ENCODE measurements at regions not wholly inside any gene's neighbourhood (a gene's known extent, or its start where the extent isn't known, plus 50 kb on each side); places are given as distances from the start of the nearest gene placed in this dataset.
"Not testable (repeated sequence)": the region's sequence is repeated elsewhere in the genome, so short reads cannot be mapped to it uniquely, and the experiment has no call there.

DNA sequence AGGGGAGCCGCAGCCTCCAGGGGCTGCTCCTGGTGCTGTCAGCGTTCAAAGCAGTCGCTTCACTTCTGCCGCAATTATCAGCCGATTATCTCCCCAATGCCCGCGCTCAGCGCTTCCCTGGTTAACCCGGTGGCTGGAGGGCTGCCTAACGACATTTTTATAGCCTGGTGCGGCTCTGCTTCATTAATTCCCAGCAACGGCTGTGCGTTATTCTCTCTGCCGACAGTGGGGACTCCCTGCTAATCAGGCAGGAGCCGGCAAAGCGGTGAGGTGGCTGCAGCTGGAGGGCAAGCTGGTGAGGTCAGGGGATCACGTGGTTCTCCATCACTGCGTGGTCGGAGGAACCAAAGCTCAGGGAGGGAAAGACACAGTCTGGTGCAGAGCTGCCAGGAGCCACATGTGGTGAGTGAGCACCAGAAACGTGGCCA lies 62.9 kb downstream of the GLRX5 start:
- Mint-ChIP-seq H3K4me3 (no peak overlapping the region), H3K36me3 (ENCODE audit: low read depth) (no peaks in the 10 kb centered on the region), H3K27ac (no peak overlapping the region), H3K27me3 (peaks cover 29% of the 10 kb centered on the region), H3K9me3 (no peaks in the 10 kb centered on the region), H3K4me1 (no peaks in the 10 kb centered on the region)
- peak; percentile 44 for ATAC-seq (replicated peaks)

DNA sequence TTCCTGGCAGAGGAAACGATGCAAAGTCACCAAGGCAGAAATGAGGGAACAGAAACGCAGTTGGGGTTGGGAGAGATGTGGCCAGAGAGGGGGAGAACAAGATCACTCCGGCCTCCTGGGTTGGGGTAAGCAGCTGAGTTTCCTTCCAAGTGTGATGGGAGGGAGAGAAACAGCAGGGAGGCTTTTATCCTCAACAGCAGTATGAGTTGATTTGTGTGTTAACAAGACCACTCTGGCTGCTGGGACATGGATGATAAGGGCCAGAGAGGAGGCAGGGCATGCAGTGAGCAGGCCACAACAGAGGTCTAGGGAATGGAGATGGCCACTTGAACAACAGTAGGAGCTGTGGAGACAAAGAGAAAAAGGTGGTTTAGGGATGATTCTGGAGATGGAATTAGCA lies 66.8 kb downstream of the GLRX5 start:
- ATAC-seq (replicated peaks), result no peak
- H3K27ac Mint-ChIP-seq, result no peak overlapping the region
- peaks cover 46% of the 10 kb centered on the region for H3K27me3 Mint-ChIP-seq
- no peaks in the 10 kb centered on the region for H3K36me3 Mint-ChIP-seq (ENCODE audit: low read depth)
- no peaks in the 10 kb centered on the region for H3K9me3 Mint-ChIP-seq
- no peak overlapping the region for H3K4me3 Mint-ChIP-seq
- no peaks in the 10 kb centered on the region for H3K4me1 Mint-ChIP-seq

DNA sequence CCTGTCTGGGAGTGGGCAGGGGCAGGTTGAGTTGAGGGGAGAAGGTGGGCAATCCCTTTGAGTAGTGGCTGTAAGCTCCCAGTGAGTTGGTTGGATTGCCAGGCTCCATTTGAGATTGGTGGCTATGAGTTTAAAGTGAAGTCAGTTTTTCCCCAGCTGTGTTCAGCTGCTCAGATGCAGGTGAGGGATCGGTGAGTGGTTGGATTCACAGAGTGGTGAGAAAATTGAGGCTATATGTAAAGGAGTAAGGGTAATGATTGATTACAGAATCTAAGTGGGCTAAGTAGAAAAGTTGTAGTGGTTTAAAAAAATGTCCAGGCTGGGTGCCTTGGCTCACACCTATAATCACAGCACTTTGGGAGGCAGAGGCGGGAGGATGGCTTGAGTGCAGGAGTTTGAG lies 68.6 kb downstream of the GLRX5 start:
- Mint-ChIP-seq H3K4me1 (no peaks in the 10 kb centered on the region), H3K36me3 (ENCODE audit: low read depth) (no peaks in the 10 kb centered on the region), H3K9me3 (no peaks in the 10 kb centered on the region), H3K4me3 (no peak overlapping the region), H3K27ac (no peak overlapping the region), H3K27me3 (peaks cover 48% of the 10 kb centered on the region)
- no peak for ATAC-seq (replicated peaks)

DNA sequence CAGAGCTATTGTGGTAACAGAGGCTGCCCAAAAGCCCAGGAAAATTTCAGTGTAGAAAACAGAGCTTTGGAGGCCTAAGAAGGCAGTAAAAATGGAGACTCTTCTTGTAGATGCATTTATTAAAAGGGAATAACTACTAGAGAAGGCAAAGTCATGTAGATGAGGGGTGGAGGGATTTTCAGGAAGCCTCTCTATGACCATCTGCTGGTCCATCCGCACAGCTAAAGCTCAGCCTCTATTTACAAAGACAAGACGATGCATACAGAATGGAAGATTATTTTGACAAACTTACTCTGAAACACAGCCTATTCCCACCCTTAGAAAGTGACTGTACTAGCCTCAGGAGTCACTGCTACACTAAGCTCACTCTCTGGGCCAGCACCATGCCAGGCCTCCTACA lies 71.4 kb downstream of the GLRX5 start:
- Mint-ChIP-seq H3K4me1 (no peaks in the 10 kb centered on the region), H3K36me3 (ENCODE audit: low read depth) (no peaks in the 10 kb centered on the region), H3K9me3 (no peaks in the 10 kb centered on the region), H3K4me3 (no peak overlapping the region), H3K27me3 (peaks cover 48% of the 10 kb centered on the region), H3K27ac (no peak overlapping the region)
- ATAC-seq (replicated peaks), result no peak

DNA sequence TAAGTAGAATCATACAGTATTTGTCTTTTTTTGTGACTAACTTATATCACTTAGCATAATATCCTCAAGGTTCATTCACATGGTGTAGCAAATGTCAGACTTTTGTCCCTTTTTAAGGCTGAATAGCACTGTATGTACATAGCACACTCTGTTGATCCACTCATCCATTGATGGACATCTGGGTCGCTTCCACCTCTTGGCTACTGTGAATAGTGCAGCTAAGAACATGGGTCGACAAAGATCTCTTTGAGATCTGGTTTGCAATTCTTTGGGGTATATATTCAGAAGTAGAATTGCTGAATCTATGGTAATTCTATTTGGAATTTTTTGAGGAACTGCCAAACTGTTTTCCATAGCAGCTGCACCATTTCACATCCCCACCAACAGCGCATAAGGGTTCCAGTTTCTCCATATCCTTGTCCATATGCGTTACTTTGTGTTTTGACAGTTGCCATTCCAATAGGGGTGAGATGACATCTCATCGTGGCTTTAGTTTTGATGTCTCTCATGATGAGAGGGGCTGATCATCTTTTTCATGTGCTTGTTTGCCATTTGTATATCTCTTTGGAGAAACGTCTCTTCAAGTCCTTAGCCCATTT lies 73.9 kb downstream of the GLRX5 start:
- no peaks in the 10 kb centered on the region for H3K9me3 Mint-ChIP-seq
- no peak overlapping the region for H3K4me3 Mint-ChIP-seq

DNA sequence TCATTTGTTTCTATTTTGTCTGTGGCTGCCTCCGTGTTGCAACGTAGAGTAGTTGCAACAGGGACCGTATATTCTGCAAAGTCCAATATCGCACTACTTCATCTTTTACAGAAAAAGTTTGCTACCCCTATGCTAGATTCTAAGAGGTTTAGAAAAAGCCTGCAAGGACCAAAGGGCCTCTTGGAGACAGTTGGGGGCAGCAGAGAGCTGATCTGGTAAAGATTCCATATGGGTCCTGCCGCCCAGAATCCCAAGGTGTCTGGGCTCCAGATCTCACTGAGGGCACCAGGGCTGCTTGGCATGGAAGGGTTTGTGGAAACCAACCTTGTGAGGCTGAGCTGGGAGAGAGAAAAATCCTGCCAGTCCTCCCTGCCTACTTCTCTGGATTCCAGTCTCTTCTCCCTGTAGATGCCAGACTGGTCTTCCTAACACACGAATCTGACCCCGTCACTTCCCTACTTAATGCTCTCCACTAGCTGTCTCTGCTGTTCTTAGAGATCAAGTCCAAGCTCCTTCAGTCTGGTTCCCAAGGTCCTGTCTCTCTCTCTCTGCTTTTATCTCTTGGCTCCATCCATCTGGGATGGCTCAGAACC lies 74.6 kb downstream of the GLRX5 start:
- ATAC-seq (replicated peaks), result no peak
- no peaks in the 10 kb centered on the region for H3K4me1 Mint-ChIP-seq
- H3K4me3 Mint-ChIP-seq, result no peak overlapping the region
- H3K9me3 Mint-ChIP-seq, result no peaks in the 10 kb centered on the region
- H3K36me3 Mint-ChIP-seq (ENCODE audit: low read depth), result no peaks in the 10 kb centered on the region
- peaks cover 64% of the 10 kb centered on the region for H3K27me3 Mint-ChIP-seq
- H3K27ac Mint-ChIP-seq, result no peak overlapping the region

More for the DNA sequence above, 73.9 kb downstream of the GLRX5 start:
- H3K27me3 Mint-ChIP-seq, result peaks cover 65% of the 10 kb centered on the region
- H3K4me1 Mint-ChIP-seq, result no peaks in the 10 kb centered on the region
- no peak for ATAC-seq (replicated peaks)
- H3K36me3 Mint-ChIP-seq (ENCODE audit: low read depth), result no peaks in the 10 kb centered on the region
- H3K27ac Mint-ChIP-seq, result no peak overlapping the region

DNA sequence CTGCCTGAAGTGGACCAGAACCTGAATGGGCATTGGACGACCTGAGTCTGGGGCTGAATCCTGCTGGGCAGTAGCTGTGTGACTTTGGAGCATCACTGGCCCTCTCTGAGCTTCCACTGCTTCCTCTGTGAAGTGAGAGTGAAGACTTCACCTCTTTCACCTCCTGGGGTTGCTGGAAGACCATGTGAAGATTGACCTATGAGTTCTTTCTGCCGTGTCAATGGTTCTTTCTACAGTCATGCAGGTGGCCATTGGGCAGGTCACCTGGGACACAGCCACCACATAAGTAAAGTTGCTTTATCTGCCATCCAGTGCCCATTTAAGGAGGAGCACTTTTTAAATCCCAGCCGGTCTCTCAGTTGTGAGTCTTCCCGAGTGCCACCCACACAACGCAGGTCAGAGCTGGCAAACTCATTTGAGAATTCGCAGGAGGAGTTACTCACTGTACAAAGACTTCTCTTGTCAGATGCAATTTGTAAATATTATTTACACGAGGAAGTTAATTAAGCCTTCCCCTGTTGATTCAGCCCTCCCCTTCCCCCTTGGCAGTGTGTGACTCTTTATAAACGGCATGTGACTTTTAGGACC lies 74.8 kb upstream of the TCL1B start:
- ATAC-seq (replicated peaks), result no peak
- no peak overlapping the region for H3K4me3 Mint-ChIP-seq
- H3K9me3 Mint-ChIP-seq, result no peaks in the 10 kb centered on the region
- no peaks in the 10 kb centered on the region for H3K36me3 Mint-ChIP-seq (ENCODE audit: low read depth)
- H3K27ac Mint-ChIP-seq, result no peak overlapping the region
- no peaks in the 10 kb centered on the region for H3K4me1 Mint-ChIP-seq
- peaks cover 60% of the 10 kb centered on the region for H3K27me3 Mint-ChIP-seq

DNA sequence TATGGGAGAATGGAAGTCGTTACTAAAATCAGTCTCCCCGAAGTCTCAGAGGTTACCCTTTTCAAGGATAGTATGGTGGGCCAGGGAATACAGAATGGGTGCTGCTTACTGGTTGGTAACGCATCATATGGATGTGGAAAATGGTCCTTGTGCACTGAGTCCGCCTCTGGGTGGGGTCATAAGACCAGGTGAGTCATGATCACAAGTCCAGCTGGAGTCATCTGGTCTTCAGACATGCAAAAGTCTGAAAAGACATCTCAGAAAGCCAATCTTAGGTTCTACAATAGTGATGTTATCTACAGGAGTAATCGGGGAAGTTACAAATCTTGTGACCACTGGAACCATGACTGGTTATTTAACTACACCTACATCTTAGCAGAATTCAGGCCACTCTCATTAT lies 71.9 kb upstream of the TCL1B start:
- Mint-ChIP-seq H3K4me3 (no peak overlapping the region), H3K27me3 (peaks cover 46% of the 10 kb centered on the region), H3K27ac (no peak overlapping the region), H3K36me3 (ENCODE audit: low read depth) (no peaks in the 10 kb centered on the region), H3K9me3 (no peaks in the 10 kb centered on the region), H3K4me1 (no peaks in the 10 kb centered on the region)
- ATAC-seq (replicated peaks), result no peak

DNA sequence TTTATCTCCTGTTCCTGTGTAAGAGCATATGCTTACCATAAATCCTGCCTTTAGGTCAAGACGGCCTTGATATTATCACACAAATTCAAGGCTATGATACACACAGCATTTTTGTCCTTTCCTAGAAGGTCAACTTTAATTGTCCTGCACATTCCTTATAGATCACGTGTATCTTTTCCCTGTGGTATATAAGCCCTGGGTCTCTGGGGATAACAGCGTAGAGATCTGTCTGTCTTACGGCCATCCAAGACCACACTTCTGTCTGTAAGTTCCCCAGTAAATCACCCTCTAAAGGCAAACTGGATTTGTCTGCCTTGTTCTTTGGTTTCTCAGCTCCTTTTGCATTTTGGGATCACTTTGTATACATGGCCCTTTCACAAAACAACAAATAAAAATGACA lies 69.5 kb upstream of the TCL1B start:
- ATAC-seq (replicated peaks), result no peak
- Mint-ChIP-seq H3K27me3 (peaks cover 29% of the 10 kb centered on the region), H3K9me3 (no peaks in the 10 kb centered on the region), H3K4me3 (no peak overlapping the region), H3K36me3 (ENCODE audit: low read depth) (no peaks in the 10 kb centered on the region), H3K4me1 (no peaks in the 10 kb centered on the region), H3K27ac (no peak overlapping the region)

DNA sequence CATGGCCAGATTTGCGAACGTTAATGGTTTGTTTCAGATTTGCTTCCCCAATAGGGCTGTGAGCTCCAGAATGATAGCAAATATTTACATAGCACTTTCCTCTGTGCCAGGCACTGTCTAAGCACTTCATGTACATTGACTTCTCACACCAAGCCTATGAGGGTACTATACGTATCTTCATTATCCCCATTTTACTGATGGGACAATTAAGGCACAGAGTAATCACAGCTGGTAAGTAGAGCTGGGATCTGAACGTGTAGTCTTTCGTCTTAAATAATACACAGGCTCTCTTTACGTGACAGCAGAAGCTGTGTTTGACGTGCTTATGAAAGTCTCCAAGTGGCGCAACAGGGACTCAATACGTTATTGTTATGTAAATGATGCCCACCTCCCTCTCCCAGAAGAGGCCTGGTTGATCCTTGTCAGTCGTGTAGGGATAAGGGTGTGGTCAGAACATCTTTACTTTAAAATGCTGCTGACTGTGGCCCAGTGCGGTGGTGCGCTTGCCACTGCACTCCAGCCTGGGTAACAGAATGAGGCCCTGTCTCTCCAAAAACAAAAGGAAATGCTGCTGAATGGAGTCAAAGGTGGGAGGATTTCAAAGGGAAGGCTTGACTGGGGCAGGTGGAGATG lies 66.3 kb upstream of the TCL1B start:
- no peak for ATAC-seq (replicated peaks)
- Mint-ChIP-seq H3K27me3 (peaks cover 13% of the 10 kb centered on the region), H3K27ac (peak overlapping the region; percentile 59), H3K9me3 (no peaks in the 10 kb centered on the region), H3K36me3 (ENCODE audit: low read depth) (no peaks in the 10 kb centered on the region), H3K4me1 (peaks cover 1% of the 10 kb centered on the region), H3K4me3 (peak overlapping the region; percentile 75)

DNA sequence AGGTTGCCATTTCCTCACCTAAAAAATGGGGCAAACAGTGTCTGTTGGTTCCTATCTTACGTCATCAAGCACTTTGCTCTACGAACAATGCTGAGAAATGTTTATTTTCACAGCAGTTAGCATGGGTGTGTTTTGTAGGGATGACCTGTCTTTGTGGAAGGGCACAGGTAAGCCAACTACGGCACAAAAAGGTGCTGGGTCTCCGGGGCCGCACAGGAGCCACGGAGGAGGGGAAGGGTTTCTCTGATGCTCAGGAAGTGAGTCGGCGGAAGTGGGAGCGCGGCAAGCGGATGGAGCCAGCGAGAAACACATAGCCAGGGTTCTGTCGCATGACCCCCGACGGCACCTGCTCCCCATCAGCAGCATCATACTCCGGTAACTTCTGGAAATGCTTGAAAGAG lies 65.6 kb upstream of the TCL1B start:
- Mint-ChIP-seq H3K27ac (peak overlapping the region; percentile 59), H3K9me3 (no peaks in the 10 kb centered on the region), H3K27me3 (peaks cover 16% of the 10 kb centered on the region), H3K4me3 (peak overlapping the region; percentile 75), H3K36me3 (ENCODE audit: low read depth) (no peaks in the 10 kb centered on the region), H3K4me1 (peaks cover 8% of the 10 kb centered on the region)
- peak; percentile 64 for ATAC-seq (replicated peaks)

DNA sequence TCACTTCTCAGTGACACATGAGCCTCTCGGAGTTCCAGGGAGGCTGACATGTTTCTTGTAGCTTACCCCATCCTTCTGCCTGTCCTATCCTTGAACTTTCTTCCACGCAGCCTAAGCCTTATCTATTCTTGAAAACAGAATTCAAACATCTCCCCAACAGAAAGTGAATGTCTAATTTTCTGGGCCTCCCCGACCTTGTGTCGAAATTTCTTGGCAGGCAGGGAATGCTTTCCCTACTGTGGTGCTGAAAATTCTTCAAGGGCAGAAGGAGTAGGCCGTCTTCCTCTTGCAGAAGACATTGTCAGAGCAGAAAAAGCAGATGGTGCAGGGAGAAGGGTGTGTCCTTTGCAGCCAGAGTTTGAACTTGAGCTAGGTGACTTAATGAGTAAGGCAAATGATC lies 63.0 kb upstream of the TCL1B start:
- H3K27me3 Mint-ChIP-seq, result peaks cover 11% of the 10 kb centered on the region
- H3K9me3 Mint-ChIP-seq, result no peaks in the 10 kb centered on the region
- H3K4me3 Mint-ChIP-seq, result no peak overlapping the region
- H3K4me1 Mint-ChIP-seq, result peaks cover 8% of the 10 kb centered on the region
- no peak for ATAC-seq (replicated peaks)
- H3K36me3 Mint-ChIP-seq (ENCODE audit: low read depth), result no peaks in the 10 kb centered on the region
- no peak overlapping the region for H3K27ac Mint-ChIP-seq

DNA sequence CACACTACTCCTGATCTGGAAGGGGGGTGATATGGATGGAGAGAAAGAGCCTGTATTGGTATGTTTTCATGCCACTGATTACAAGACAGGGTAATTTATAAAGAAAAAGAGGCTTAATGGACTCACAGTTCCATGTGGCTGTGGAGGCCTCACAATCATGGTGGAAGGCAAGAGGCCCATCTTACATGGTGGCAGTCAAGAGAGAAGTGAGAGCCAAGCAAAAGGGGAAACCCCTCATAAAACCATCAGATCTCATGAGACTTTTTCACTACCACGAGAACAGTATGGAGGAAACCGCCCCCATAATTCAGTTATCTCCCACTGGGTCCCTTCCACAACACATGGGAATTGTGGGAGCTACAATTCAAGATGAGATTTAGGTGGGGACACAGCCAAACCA lies 60.5 kb upstream of the TCL1B start:
- peaks cover 11% of the 10 kb centered on the region for H3K27me3 Mint-ChIP-seq
- H3K27ac Mint-ChIP-seq; H3K36me3 Mint-ChIP-seq (ENCODE audit: low read depth); H3K9me3 Mint-ChIP-seq; H3K4me1 Mint-ChIP-seq; H3K4me3 Mint-ChIP-seq; ATAC-seq (replicated peaks): not testable (repeated sequence)

DNA sequence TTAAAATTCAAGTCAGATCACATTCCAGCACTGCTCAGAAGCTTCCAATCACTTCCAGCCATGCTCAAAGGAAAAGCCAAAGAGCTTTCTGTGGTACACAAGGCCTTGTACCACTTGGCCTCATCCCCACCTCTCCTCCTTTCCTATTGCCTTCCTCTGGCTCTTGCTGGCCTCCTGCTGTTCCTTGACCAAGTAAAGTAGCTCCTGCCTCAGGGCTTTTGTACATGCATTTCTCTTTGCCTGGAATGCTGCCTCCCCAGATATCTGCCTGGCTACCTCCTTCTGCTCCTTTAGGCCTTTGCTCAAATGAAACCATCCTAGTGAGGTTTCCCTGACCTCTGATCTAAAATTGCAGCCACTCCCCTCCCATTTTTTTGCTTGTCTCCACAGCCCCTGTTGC lies 51.2 kb upstream of the TCL1B start:
- H3K4me3 Mint-ChIP-seq, result no peak overlapping the region
- peaks cover 4% of the 10 kb centered on the region for H3K9me3 Mint-ChIP-seq
- H3K36me3 Mint-ChIP-seq (ENCODE audit: low read depth), result peaks cover 4% of the 10 kb centered on the region
- H3K27me3 Mint-ChIP-seq, result peaks cover 15% of the 10 kb centered on the region
- ATAC-seq (replicated peaks), result no peak
- H3K27ac Mint-ChIP-seq, result no peak overlapping the region
- H3K4me1 Mint-ChIP-seq, result no peaks in the 10 kb centered on the region
